NOMO-1 treated with DMSO at 0.1 percent for 48 hours (cell line): ENCODE measurements at regions not wholly inside any gene's neighbourhood (a gene's known extent, or its start where the extent isn't known, plus 50 kb on each side); places are given as distances from the start of the nearest gene placed in this dataset.
"Not testable (repeated sequence)": the region's sequence is repeated elsewhere in the genome, so short reads cannot be mapped to it uniquely, and the experiment has no call there.

Experiments
- DNase-seq: peaks from one replicate; lab custom pipeline; 2025; ENCODE audit not compliant: unreplicated experiment; lab: John Stamatoyannopoulos, UW

GRCh38 chr2:226179010-226179409 lies 620.6 kb downstream of the IRS1 start:
- no peak for DNase-seq

GRCh38 chr2:226176283-226176984 lies 623.2 kb downstream of the IRS1 start:
- DNase-seq = no peak

GRCh38 chr2:226174390-226174789 lies 625.2 kb downstream of the IRS1 start:
- no peak for DNase-seq

DNA sequence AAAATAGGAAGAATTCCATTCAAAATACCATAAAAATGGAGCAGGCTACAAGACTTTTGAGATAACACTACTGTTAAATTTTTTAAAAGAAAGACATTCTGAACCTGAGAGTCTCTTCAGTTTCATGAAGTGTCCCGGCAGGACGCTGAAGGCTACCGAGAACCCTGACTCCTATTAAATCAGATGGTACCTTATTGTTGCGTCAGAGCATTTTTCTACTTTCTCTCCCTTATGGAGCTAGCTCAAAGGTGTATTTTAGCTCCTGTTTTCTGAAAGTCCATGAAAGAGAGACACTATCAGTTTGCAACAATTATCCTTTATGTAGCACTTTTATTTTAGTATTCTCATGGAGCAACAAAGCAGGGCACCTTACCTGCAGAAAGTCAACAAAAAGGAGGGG lies 626.7 kb downstream of the IRS1 start:
- DNase-seq = no peak

- no peak for DNase-seq
Observed at GRCh38 chr2:226172309-226172708, 627.3 kb downstream of the IRS1 start.

DNA sequence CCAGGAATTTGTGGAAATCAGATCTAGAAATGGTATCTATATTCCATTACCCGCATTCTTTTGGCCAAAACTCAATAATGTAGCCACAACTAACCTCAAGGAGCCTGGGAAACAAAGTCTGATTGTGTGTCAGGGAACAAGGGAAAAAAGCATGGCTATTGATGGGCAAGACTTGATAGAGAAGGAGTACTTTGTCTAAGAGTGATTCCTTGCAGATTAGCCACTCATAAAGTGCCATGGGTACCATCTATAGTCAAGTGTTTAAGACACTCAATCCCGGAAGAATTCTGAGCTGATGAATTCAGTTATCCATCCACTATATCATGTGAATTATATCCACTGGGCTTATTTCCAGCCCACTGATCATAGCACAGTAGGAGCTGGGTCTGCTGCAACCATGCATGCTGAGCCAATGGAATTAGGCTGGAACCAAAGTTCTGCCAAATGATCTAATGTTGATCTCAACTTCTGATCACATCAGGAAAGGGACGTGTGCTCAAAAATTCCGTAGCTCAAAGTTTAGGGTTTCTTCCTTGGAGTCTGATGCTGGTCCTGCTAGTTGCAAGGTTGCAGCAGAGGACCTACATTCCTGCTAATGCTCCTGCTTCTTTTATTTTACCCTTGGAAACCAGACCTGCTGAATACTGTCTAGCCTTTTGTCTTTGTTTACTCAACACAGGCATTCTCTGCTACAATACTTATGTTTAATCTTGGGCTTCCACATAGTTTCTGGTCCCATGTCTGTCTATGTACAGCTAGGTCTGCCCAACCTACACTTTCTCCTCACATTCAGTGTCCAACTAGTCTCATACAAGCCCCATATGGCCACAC lies 629.7 kb downstream of the IRS1 start:
- no peak for DNase-seq

DNA sequence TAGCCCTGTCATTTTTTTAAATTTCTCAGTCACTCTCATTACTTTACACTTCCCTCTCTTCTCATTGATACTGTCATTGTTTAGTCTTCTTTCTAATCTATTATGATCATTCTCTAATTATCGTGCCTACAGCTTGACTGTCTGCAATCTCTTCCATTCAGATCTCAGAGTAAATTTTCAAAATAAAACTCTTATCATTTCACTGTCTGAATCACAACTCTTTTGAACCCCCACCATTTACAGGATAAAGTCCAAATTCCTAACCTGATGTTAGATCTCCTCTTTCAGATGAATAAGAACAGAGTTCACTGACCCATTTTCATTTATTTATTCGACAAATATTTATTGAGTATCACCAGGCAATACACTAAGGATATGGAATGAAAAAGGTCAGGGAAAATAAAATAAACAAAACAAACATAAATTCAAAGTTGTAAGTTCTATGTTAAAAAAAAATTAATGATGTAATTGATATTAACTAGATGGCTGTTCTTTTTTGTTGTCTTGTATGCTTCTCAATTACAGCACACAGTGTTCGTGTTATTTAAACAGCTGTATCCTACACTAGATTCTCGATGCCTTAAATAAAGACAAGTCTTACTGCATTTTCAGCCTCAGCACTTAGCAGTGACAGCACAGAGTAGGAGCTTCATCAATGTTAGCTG lies 631.0 kb downstream of the IRS1 start:
- no peak for DNase-seq

DNA sequence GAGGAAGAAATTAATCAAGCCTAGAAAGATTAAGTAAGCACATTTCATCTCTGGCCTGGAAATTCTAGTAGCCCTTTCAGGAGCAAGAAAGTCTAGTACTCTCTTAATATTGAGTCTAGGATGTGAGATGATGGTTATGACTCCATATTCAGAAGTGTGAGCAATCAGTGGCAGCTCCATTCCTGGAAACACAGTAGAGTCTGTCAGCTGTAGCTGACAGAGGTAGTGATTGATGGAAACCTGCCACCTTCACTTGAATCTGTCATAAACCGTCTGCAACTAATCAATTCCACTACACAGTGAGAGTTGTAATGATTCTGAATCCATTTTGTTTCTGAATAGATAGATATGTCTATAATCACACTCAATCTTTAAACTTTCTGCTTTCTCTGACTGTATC lies 635.1 kb downstream of the IRS1 start:
- DNase-seq = no peak

DNA sequence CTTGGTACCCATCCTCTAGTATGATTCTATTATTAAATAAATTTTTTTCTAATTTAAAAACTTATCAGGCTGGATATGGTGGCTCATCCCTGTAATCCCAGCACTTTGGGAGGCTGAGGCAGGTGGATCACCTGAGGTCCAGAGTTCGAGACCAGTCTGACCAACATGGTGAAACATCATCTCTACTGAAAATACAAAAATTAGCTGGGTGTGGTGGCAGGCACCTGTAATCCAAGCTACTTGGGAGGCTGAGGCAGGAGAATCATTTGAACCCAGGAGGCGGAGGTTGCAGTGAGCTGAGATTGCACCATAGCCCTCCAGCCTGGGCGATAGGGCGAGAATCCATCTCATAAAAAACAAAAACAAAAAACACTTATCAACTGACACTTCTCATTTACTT lies 639.0 kb downstream of the IRS1 start:
- DNase-seq = not testable (repeated sequence)

GRCh38 chr2:226159875-226160479 lies 639.6 kb downstream of the IRS1 start:
- DNase-seq = no peak

DNA sequence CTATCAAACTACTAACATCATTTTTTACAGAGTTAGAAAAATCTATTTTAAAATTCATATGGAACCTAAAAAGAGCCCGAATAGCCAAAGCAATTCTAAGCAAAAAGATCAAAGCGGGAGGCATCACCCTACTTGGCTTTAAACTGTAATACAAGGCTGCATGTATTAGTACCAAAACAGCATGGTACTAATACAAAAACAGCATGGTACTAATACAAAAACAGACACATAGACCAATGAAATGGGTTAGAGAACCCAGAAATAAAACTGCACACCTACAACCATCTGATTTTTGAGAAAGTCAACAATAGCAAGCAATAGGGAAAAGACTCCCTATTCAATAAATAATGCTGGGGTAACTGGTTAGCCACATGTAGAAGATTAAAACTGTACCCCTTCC lies 640.7 kb downstream of the IRS1 start:
- no peak for DNase-seq

- DNase-seq = no peak
Observed at GRCh38 chr2:226158229-226158628, 641.4 kb downstream of the IRS1 start.

- DNase-seq = no peak
Observed at GRCh38 chr2:226155093-226155875, 644.3 kb downstream of the IRS1 start.

DNA sequence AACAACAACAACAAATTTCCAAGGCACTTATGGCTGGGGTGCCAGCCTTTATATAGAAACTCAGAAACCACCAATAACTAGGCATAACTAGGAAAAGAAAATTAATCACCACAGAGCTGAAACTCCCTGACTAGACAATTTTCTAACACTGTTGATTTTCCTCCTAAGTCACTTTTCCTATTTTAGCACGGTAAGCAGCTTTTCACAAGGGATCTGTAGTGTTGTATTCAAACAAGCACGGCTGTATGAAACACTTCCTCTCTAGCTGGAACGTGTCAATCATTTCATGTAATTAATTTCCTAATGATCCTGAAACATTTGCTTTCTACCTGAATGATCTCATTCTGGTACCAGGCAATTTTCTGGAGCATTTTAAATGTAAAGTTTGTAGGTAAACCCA lies 645.0 kb downstream of the IRS1 start:
- no peak for DNase-seq

- no peak for DNase-seq
Observed at GRCh38 chr2:226153553-226153952, 646.1 kb downstream of the IRS1 start.

DNA sequence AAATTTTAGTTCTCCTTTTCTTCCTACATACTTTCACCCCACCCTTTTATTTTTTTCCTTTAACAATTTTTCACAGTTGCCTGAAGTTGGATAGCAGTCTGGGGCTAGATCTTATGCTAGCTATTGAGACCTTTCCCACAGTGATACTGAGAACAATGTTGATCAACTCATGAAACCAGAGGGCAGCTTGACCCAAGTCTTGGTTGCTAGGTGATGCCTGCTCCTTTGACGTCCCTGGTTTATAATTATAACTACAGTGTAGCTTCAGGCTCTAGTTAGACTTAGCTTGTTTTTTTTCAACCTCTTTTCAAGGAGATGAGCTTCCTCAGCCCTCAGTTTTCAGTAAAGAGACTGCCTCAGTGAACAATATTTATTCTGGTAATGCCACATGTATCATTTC lies 648.5 kb downstream of the IRS1 start:
- DNase-seq = no peak

DNA sequence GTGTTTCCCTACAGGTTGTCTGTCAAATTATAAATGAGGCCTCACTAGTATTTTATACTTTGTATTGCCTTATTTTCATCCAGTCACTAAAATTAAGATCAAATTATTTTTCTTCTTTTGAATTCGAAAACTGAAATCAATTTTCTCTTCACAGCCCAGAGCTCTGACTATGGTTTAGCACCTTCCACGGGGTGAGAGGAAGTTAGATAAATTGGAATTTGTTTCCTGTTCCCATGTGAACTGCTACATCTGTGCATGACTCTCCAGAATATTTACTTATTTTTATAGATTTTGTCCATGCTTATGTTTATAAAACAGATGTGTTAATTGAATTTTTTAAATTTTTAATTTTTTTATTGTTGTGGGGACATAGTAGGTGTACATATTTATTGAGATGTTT lies 656.5 kb downstream of the IRS1 start:
- DNase-seq = no peak

DNA sequence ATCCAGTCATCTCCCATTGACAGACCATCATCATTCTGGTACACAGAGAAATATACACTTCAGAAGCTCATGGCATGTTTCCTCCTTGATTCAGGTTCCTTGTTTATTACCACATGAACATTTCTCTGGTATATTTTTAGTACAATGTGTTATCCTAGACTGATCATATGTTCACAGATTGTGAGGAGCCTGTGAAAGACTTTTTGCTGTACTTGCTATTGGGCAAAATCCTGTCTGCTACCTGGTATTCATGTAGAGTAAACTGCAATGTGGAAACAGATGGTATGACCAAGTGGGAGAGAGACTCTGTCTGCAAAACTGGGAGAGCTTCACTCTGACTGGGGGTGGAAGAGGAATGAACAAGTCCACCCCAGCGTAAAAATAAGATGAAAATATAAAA lies 657.2 kb downstream of the IRS1 start:
- DNase-seq = no peak

DNA sequence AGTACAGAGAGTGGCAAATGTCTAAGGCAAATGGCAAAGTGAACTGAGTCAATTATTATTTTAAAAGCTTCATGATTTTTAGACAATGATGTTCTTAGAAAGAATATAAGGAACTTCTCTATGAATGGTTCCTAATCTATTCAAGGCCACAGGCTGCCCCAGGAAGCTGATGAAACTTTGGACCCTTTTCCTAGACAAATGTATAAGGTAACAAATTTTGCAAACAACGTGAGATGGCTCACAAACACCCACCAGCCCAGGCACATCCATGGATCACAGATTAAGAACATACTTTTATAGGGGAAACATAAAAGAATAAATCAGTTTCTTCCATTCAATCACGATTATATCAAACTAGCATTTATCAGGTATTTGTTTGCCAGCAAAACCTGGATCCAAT lies 659.0 kb downstream of the IRS1 start:
- no peak for DNase-seq

DNA sequence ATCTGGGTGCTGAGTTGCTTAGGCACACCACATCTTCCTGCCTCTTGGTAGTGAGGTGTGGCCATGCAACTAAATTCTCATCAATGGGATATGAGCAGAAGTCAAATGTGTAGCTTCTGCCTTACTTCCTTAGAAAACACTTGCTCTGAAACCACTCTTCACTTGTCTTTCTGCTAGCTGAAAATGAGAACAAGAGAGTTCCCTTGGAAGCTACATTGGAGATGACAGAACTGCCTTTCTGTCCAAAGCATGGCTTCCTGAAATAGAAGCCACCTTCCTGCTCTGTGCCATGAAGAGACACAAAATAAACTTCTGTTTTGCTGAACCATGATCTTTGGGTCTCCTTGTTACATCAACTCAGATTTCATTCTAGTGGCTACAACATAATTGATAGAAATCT lies 659.9 kb downstream of the IRS1 start:
- DNase-seq = peak; percentile 12
